HG03159 (cell line): ENCODE measurements at regions not wholly inside any gene's neighbourhood (a gene's known extent, or its start where the extent isn't known, plus 50 kb on each side); places are given as distances from the start of the nearest gene placed in this dataset.

Source experiments
- ATAC-seq: cut with Tn5 transposase; IDR thresholded peaks from one replicate; pipeline ENCODE4 v1.9.1; 2021; ENCODE audit warnings: mild to moderate bottlenecking, moderate library complexity; ENCODE audit not compliant: unreplicated experiment

GRCh38 chr5:2220741-2221140, 338.0 kb upstream of the IRX4 start:
- no peak for ATAC-seq

GRCh38 chr5:2219149-2219776, 336.5 kb upstream of the IRX4 start:
- no peak for ATAC-seq

GRCh38 chr5:2217219-2217618, 334.5 kb upstream of the IRX4 start:
- ATAC-seq: no peak

GRCh38 chr5:2214910-2215590, 332.3 kb upstream of the IRX4 start:
- no peak for ATAC-seq

- ATAC-seq: no peak
Observed at GRCh38 chr5:2213121-2213730, 330.5 kb upstream of the IRX4 start.

GRCh38 chr5:2212481-2212880, 329.8 kb upstream of the IRX4 start:
- no peak for ATAC-seq

GRCh38 chr5:2208239-2208544, 325.5 kb upstream of the IRX4 start:
- ATAC-seq: no peak

- no peak for ATAC-seq
Observed at GRCh38 chr5:2207416-2208238, 324.9 kb upstream of the IRX4 start.

- ATAC-seq: no peak
Observed at GRCh38 chr5:2207109-2207399, 324.3 kb upstream of the IRX4 start.

- no peak for ATAC-seq
Observed at GRCh38 chr5:2206293-2207108, 323.8 kb upstream of the IRX4 start.

- no peak for ATAC-seq
Observed at GRCh38 chr5:2205596-2206226, 323.0 kb upstream of the IRX4 start.

- no peak for ATAC-seq
Observed at GRCh38 chr5:2205185-2205585, 322.5 kb upstream of the IRX4 start.

- no peak for ATAC-seq
Observed at GRCh38 chr5:2204366-2205184, 321.9 kb upstream of the IRX4 start.

GRCh38 chr5:2203774-2204173, 321.0 kb upstream of the IRX4 start:
- no peak for ATAC-seq

GRCh38 chr5:2201832-2202231, 319.1 kb upstream of the IRX4 start:
- no peak for ATAC-seq

- no peak for ATAC-seq
Observed at GRCh38 chr5:2201421-2201820, 318.7 kb upstream of the IRX4 start.

GRCh38 chr5:2201011-2201410, 318.3 kb upstream of the IRX4 start:
- ATAC-seq: no peak

- ATAC-seq: no peak
Observed at GRCh38 chr5:2200261-2200950, 317.7 kb upstream of the IRX4 start.

- ATAC-seq: no peak
Observed at GRCh38 chr5:2199697-2200096, 317.0 kb upstream of the IRX4 start.
